ENCODE measurements at regions not wholly inside any gene's neighbourhood (a gene's known extent, or its start where the extent isn't known, plus 50 kb on each side); places are given as distances from the start of the nearest gene placed in this dataset.

- Histone ChIP-seq H3K14ac (ENCODE audit: low read length) (no peak overlapping the region), H2BK12ac (ENCODE audit: low read length) (no peak overlapping the region), H3K23ac (ENCODE audit: low read length) (no peak overlapping the region), H3K79me2 (ENCODE audit: control insufficient read depth, insufficient read depth, low read length, poor library complexity) (no peaks in the 10 kb centered on the region), H4K91ac (ENCODE audit: low read depth, low read length) (no peak overlapping the region), H3K4me2 (ENCODE audit: low read length) (no peak overlapping the region), H3K36me3 (ENCODE audit: control insufficient read depth in 1 of 2, insufficient read depth in 2 of 2, low read length in 2 of 2) (no peaks in the 10 kb centered on the region), H4K12ac (ENCODE audit: low read depth, low read length) (no peak overlapping the region), H3K18ac (ENCODE audit: low read length) (no peak overlapping the region), H3K27ac (ENCODE audit: low read depth, low read length) (no peak overlapping the region), H3K27me3 (ENCODE audit: insufficient read depth, low read length) (no peaks in the 10 kb centered on the region), H3K79me1 (ENCODE audit: low read length) (no peaks in the 10 kb centered on the region), H3K9ac (ENCODE audit: low read length) (no peak overlapping the region), H2BK5ac (ENCODE audit: low read depth, low read length, poor library complexity) (no peak overlapping the region), H3K4ac (ENCODE audit: low read depth, low read length) (no peak overlapping the region), H3K4me1 (ENCODE audit: control insufficient read depth in 1 of 2, insufficient read depth in 2 of 2, low read length in 2 of 2) (peaks cover 2 to 5% of the 10 kb centered on the region in 2 experiments), H4K8ac (ENCODE audit: low read depth, low read length) (no peak overlapping the region), H2AFZ (ENCODE audit: insufficient read depth, low read length, poor library complexity) (no peak overlapping the region), H2BK120ac (ENCODE audit: insufficient read depth, low read length, poor library complexity) (no peak overlapping the region), H2AK5ac (ENCODE audit: low read length) (no peak overlapping the region), H3K9me3 (ENCODE audit: insufficient read depth, low read depth, low read length) (no peaks in the 10 kb centered on the region), H3K4me3 (ENCODE audit: low read depth, low read length) (no peak overlapping the region)
- WGBS (ENCODE audit: extremely low coverage, insufficient coverage, insufficient read length): no CpG with 5 or more reads among the region's 2 CpGs
- no peak for DNase-seq
Measured at GRCh38 chr10:8817299-8817698, 762.8 kb downstream of the GATA3 start.

GRCh38 chr10:8825611-8826010 lies 771.1 kb downstream of the GATA3 start:
- Histone ChIP-seq H3K4me2 (ENCODE audit: low read length) (no peak overlapping the region), H3K4me3 (ENCODE audit: low read depth, low read length) (no peak overlapping the region), H2BK5ac (ENCODE audit: low read depth, low read length, poor library complexity) (no peak overlapping the region), H2BK120ac (ENCODE audit: insufficient read depth, low read length, poor library complexity) (no peak overlapping the region), H4K91ac (ENCODE audit: low read depth, low read length) (no peak overlapping the region), H3K79me2 (ENCODE audit: control insufficient read depth, insufficient read depth, low read length, poor library complexity) (no peaks in the 10 kb centered on the region), H2BK12ac (ENCODE audit: low read length) (no peak overlapping the region), H3K14ac (ENCODE audit: low read length) (no peak overlapping the region), H3K9me3 (ENCODE audit: insufficient read depth, low read depth, low read length) (no peaks in the 10 kb centered on the region), H3K4me1 (ENCODE audit: control insufficient read depth in 1 of 2, insufficient read depth in 2 of 2, low read length in 2 of 2) (no peaks in the 10 kb centered on the region), H3K27ac (ENCODE audit: low read depth, low read length) (no peak overlapping the region), H3K9ac (ENCODE audit: low read length) (no peak overlapping the region), H3K79me1 (ENCODE audit: low read length) (no peaks in the 10 kb centered on the region), H2AFZ (ENCODE audit: insufficient read depth, low read length, poor library complexity) (no peak overlapping the region), H4K8ac (ENCODE audit: low read depth, low read length) (no peak overlapping the region), H3K4ac (ENCODE audit: low read depth, low read length) (no peak overlapping the region), H2AK5ac (ENCODE audit: low read length) (no peak overlapping the region), H3K23ac (ENCODE audit: low read length) (no peak overlapping the region), H3K18ac (ENCODE audit: low read length) (no peak overlapping the region), H4K12ac (ENCODE audit: low read depth, low read length) (no peak overlapping the region), H3K36me3 (ENCODE audit: control insufficient read depth in 1 of 2, insufficient read depth in 2 of 2, low read length in 2 of 2) (no peaks in the 10 kb centered on the region), H3K27me3 (ENCODE audit: insufficient read depth, low read length) (no peaks in the 10 kb centered on the region)
- peak in 1 of 2 donors; percentile 10 for DNase-seq
- WGBS (ENCODE audit: extremely low coverage, insufficient coverage, insufficient read length): no CpG with 5 or more reads among the region's 8 CpGs

DNA sequence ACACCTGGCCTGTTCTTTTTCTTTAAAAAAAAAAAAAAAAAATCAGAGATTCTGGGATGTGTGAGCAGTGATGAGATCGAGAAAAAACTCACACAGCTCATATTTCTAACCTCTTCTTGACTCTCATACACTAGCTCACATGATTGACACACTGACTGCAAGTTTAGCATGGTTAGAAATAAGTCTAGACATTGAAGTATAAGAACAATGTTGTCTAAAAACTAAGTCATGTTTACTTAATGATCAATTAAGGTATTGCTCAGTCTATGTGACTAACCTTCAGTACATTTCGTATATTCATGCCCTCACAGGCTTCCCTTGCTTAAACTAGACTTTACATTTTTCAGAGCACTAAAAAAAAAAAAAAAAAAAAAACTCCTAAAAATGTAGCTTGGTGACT lies 775.1 kb downstream of the GATA3 start:
- no peak overlapping the region for H4K91ac ChIP-seq (ENCODE audit: low read depth, low read length)
- H3K23ac ChIP-seq (ENCODE audit: low read length): no peak overlapping the region
- no peak overlapping the region for H2AK5ac ChIP-seq (ENCODE audit: low read length)
- H3K4me3 ChIP-seq (ENCODE audit: low read depth, low read length): no peak overlapping the region
- no peak overlapping the region for H3K14ac ChIP-seq (ENCODE audit: low read length)
- H2AFZ ChIP-seq (ENCODE audit: insufficient read depth, low read length, poor library complexity): no peak overlapping the region
- no peak overlapping the region for H4K8ac ChIP-seq (ENCODE audit: low read depth, low read length)
- peak; percentile 47 to 64 for DNase-seq
- no peak overlapping the region for H3K18ac ChIP-seq (ENCODE audit: low read length)
- H3K36me3 ChIP-seq (ENCODE audit: control insufficient read depth in 1 of 2, insufficient read depth in 2 of 2, low read length in 2 of 2): no peaks in the 10 kb centered on the region
- H3K4me1 ChIP-seq (ENCODE audit: control insufficient read depth in 1 of 2, insufficient read depth in 2 of 2, low read length in 2 of 2): no peaks in the 10 kb centered on the region
- H3K4me2 ChIP-seq (ENCODE audit: low read length): no peak overlapping the region
- H3K79me1 ChIP-seq (ENCODE audit: low read length): no peaks in the 10 kb centered on the region
- H3K9ac ChIP-seq (ENCODE audit: low read length): no peak overlapping the region
- H3K4ac ChIP-seq (ENCODE audit: low read depth, low read length): no peak overlapping the region
- H3K27ac ChIP-seq (ENCODE audit: low read depth, low read length): no peak overlapping the region
- no peaks in the 10 kb centered on the region for H3K79me2 ChIP-seq (ENCODE audit: control insufficient read depth, insufficient read depth, low read length, poor library complexity)
- no CpG with 5 or more reads among the region's 2 CpGs for WGBS (ENCODE audit: extremely low coverage, insufficient coverage, insufficient read length)
- H2BK120ac ChIP-seq (ENCODE audit: insufficient read depth, low read length, poor library complexity): no peak overlapping the region
- H2BK12ac ChIP-seq (ENCODE audit: low read length): no peak overlapping the region
- no peaks in the 10 kb centered on the region for H3K9me3 ChIP-seq (ENCODE audit: insufficient read depth, low read depth, low read length)
- no peaks in the 10 kb centered on the region for H3K27me3 ChIP-seq (ENCODE audit: insufficient read depth, low read length)
- no peak overlapping the region for H2BK5ac ChIP-seq (ENCODE audit: low read depth, low read length, poor library complexity)
- no peak overlapping the region for H4K12ac ChIP-seq (ENCODE audit: low read depth, low read length)

DNA sequence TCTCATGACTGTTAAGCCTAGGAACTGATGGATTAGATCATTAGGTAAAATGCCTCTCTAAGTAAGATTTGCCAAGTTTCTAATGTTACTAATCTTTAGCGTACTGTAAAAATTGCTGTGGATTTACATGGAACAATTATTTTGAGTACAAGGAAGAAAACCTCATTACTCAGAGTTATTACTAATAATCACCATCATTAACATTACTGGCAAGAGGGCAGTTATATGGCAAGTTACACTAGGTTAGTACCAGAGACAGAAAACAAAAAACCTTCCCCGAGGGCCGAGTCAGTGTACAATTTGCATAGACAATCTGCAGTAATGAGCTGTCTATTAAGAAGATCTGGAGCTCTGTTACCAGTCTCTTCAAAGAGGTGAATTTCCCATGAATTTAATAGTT lies 775.6 kb downstream of the GATA3 start:
- Histone ChIP-seq H3K9me3 (ENCODE audit: insufficient read depth, low read depth, low read length) (no peaks in the 10 kb centered on the region), H3K27ac (ENCODE audit: low read depth, low read length) (no peak overlapping the region), H4K91ac (ENCODE audit: low read depth, low read length) (no peak overlapping the region), H3K23ac (ENCODE audit: low read length) (no peak overlapping the region), H3K4ac (ENCODE audit: low read depth, low read length) (no peak overlapping the region), H3K14ac (ENCODE audit: low read length) (no peak overlapping the region), H3K27me3 (ENCODE audit: insufficient read depth, low read length) (no peaks in the 10 kb centered on the region), H3K18ac (ENCODE audit: low read length) (no peak overlapping the region), H3K36me3 (ENCODE audit: control insufficient read depth in 1 of 2, insufficient read depth in 2 of 2, low read length in 2 of 2) (no peaks in the 10 kb centered on the region), H2BK12ac (ENCODE audit: low read length) (no peak overlapping the region), H3K4me3 (ENCODE audit: low read depth, low read length) (no peak overlapping the region), H2BK5ac (ENCODE audit: low read depth, low read length, poor library complexity) (no peak overlapping the region), H3K4me2 (ENCODE audit: low read length) (no peak overlapping the region), H2BK120ac (ENCODE audit: insufficient read depth, low read length, poor library complexity) (no peak overlapping the region), H2AFZ (ENCODE audit: insufficient read depth, low read length, poor library complexity) (no peak overlapping the region), H3K4me1 (ENCODE audit: control insufficient read depth in 1 of 2, insufficient read depth in 2 of 2, low read length in 2 of 2) (no peaks in the 10 kb centered on the region), H3K79me1 (ENCODE audit: low read length) (no peaks in the 10 kb centered on the region), H4K12ac (ENCODE audit: low read depth, low read length) (no peak overlapping the region), H3K79me2 (ENCODE audit: control insufficient read depth, insufficient read depth, low read length, poor library complexity) (no peaks in the 10 kb centered on the region), H2AK5ac (ENCODE audit: low read length) (no peak overlapping the region), H4K8ac (ENCODE audit: low read depth, low read length) (no peak overlapping the region), H3K9ac (ENCODE audit: low read length) (no peak overlapping the region)
- no CpG with 5 or more reads among the region's 3 CpGs for WGBS (ENCODE audit: extremely low coverage, insufficient coverage, insufficient read length)
- no peak for DNase-seq
